Choroid plexus epithelial cell (primary cell): ENCODE measurements at regions not wholly inside any gene's neighbourhood (a gene's known extent, or its start where the extent isn't known, plus 50 kb on each side); places are given as distances from the start of the nearest gene placed in this dataset.

ENCODE experiments used
- DNase-seq: peaks from one replicate; pipeline ENCODE4 v3.0.0-alpha.2; 2010; ENCODE audit warnings: low read depth
- H3K4me3 ChIP-seq: 2 replicates; pipeline ENCODE4 v1.5.1; 2011; ENCODE audit warnings: low read depth, mild to moderate bottlenecking, control low read depth, low read length, moderate library complexity
- CTCF ChIP-seq: conservative IDR thresholded peaks from 2 replicates; pipeline ENCODE4 v1.5.1; 2011; ENCODE audit warnings: low read depth, mild to moderate bottlenecking, control low read depth, inconsistent platforms, low read length, moderate library complexity

- TF ChIP-seq CTCF, result no peak
- no peak overlapping the region for H3K4me3 ChIP-seq
- peak; percentile 53 for DNase-seq
Measured at GRCh38 chr3:148532326-148532725, 165.4 kb upstream of the AGTR1 start.

- TF ChIP-seq CTCF, result no peak
- no peak for DNase-seq
- H3K4me3 ChIP-seq, result no peak overlapping the region
Measured at GRCh38 chr3:148532774-148533173, 164.9 kb upstream of the AGTR1 start.

- no peak overlapping the region for H3K4me3 ChIP-seq
- no peak for TF ChIP-seq CTCF
- DNase-seq, result no peak
Measured at GRCh38 chr3:148534089-148534988, 163.4 kb upstream of the AGTR1 start.

- DNase-seq, result no peak
- TF ChIP-seq CTCF, result no peak
- H3K4me3 ChIP-seq, result no peak overlapping the region
Measured at GRCh38 chr3:148535001-148535400, 162.7 kb upstream of the AGTR1 start.

GRCh38 chr3:148540266-148540665, 157.4 kb upstream of the AGTR1 start:
- TF ChIP-seq CTCF, result no peak
- no peak for DNase-seq

GRCh38 chr3:148540851-148541250, 156.9 kb upstream of the AGTR1 start:
- no peak for TF ChIP-seq CTCF
- H3K4me3 ChIP-seq, result no peak overlapping the region
- DNase-seq, result no peak

More at GRCh38 chr3:148540266-148540665, 157.4 kb upstream of the AGTR1 start:
- no peak overlapping the region for H3K4me3 ChIP-seq

- TF ChIP-seq CTCF, result no peak
- DNase-seq, result no peak
- no peak overlapping the region for H3K4me3 ChIP-seq
Measured at GRCh38 chr3:148546959-148547358, 150.7 kb upstream of the AGTR1 start.
